ENCODE measurements at regions not wholly inside any gene's neighbourhood (a gene's known extent, or its start where the extent isn't known, plus 50 kb on each side); places are given as distances from the start of the nearest gene placed in this dataset.

GRCh38 chr11:104522650-104523049, 358.7 kb upstream of the PDGFD start:
- TF ChIP-seq EZH2phosphoT487 (IDR thresholded peaks at IDR 0.05; ENCODE audit: low read length) (no peak), CTCF (IDR thresholded peaks at IDR 0.05; ENCODE audit: low read length) (no peak)
